GM21390 (cell line): ENCODE measurements at regions not wholly inside any gene's neighbourhood (a gene's known extent, or its start where the extent isn't known, plus 50 kb on each side); places are given as distances from the start of the nearest gene placed in this dataset.
"Not testable (repeated sequence)": the region's sequence is repeated elsewhere in the genome, so short reads cannot be mapped to it uniquely, and the experiment has no call there.

Experiments used
- ATAC-seq: cut with Tn5 transposase; IDR thresholded peaks from one replicate; pipeline ENCODE4 v1.9.1; 2021; ENCODE audit not compliant: unreplicated experiment

GRCh38 chr4:26171501-26171900, 149.3 kb upstream of the RBPJ start:
- ATAC-seq = no peak

GRCh38 chr4:26171941-26172340, 148.9 kb upstream of the RBPJ start:
- no peak for ATAC-seq

- ATAC-seq = no peak
Measured at GRCh38 chr4:26173619-26174018, 147.2 kb upstream of the RBPJ start.

GRCh38 chr4:26174027-26174426, 146.8 kb upstream of the RBPJ start:
- ATAC-seq = no peak

GRCh38 chr4:26175006-26175786, 145.6 kb upstream of the RBPJ start:
- no peak for ATAC-seq

GRCh38 chr4:26175905-26176470, 144.8 kb upstream of the RBPJ start:
- ATAC-seq = no peak

GRCh38 chr4:26176598-26177149, 144.1 kb upstream of the RBPJ start:
- no peak for ATAC-seq

GRCh38 chr4:26178854-26179253, 142.0 kb upstream of the RBPJ start:
- peak; percentile 2 for ATAC-seq

- peak; percentile 80 for ATAC-seq
Measured at GRCh38 chr4:26179316-26179760, 141.5 kb upstream of the RBPJ start.

GRCh38 chr4:26181616-26182015, 139.2 kb upstream of the RBPJ start:
- ATAC-seq = no peak

- no peak for ATAC-seq
Measured at GRCh38 chr4:26183017-26183416, 137.8 kb upstream of the RBPJ start.

- no peak for ATAC-seq
Measured at GRCh38 chr4:26185436-26185835, 135.4 kb upstream of the RBPJ start.

GRCh38 chr4:26191353-26191752, 129.5 kb upstream of the RBPJ start:
- no peak for ATAC-seq

GRCh38 chr4:26192899-26193869, 127.6 kb upstream of the RBPJ start:
- ATAC-seq = peak; percentile 39

- ATAC-seq = peak; percentile 43
Measured at GRCh38 chr4:26194764-26195163, 126.0 kb upstream of the RBPJ start.

- ATAC-seq = no peak
Measured at GRCh38 chr4:26196567-26196966, 124.2 kb upstream of the RBPJ start.

- peak; percentile 85 for ATAC-seq
Measured at GRCh38 chr4:26197018-26197779, 123.6 kb upstream of the RBPJ start.

- ATAC-seq = not testable (repeated sequence)
Measured at GRCh38 chr4:26198931-26199330, 121.9 kb upstream of the RBPJ start.

- no peak for ATAC-seq
Measured at GRCh38 chr4:26199596-26199995, 121.2 kb upstream of the RBPJ start.

GRCh38 chr4:26201120-26201519, 119.7 kb upstream of the RBPJ start:
- ATAC-seq = no peak
